WTC11 (cell line): ENCODE measurements at regions not wholly inside any gene's neighbourhood (a gene's known extent, or its start where the extent isn't known, plus 50 kb on each side); places are given as distances from the start of the nearest gene placed in this dataset.

Source experiments
- ATAC-seq: fragments of 200-7000 bp; cut with Tn5 transposase; 2 replicates; pipeline ENCODE4 v1.10.0; 2021; ENCODE audit warnings: mild to moderate bottlenecking, moderate library complexity
- CTCF ChIA-PET: fragments of 300-600 bp; sonication (Branson Sonifier 250); formaldehyde crosslinking; loops from one replicate; lab custom pipeline; 2021; ENCODE audit warnings: antibody characterized with exemption; lab: Charles Lee
- POLR2A ChIA-PET: fragments of 350-600 bp; sonication (Branson Sonifier 250); formaldehyde crosslinking; loops from one replicate; lab custom pipeline; 2021; ENCODE audit warnings: antibody characterized with exemption; lab: Charles Lee
- DNase-seq: peaks from one replicate; pipeline ENCODE4 v3.0.0; 2021; ENCODE audit warnings: low spot score
- H3K27ac Mint-ChIP-seq: 2 replicates; pipeline ENCODE4 v1.8.0; 2021; ENCODE audit warnings: mixed read lengths
- H3K27me3 Mint-ChIP-seq: 2 replicates; pipeline ENCODE4 v1.8.0; 2021; ENCODE audit warnings: low read depth, mild to moderate bottlenecking, moderate library complexity, mixed read lengths
- H3K36me3 Mint-ChIP-seq: 2 replicates; pipeline ENCODE4 v1.8.0; 2021; ENCODE audit warnings: mixed read lengths
- H3K4me1 Mint-ChIP-seq: 2 replicates; pipeline ENCODE4 v1.8.0; 2022; ENCODE audit warnings: mixed read lengths
- H3K4me3 Mint-ChIP-seq: 2 replicates; pipeline ENCODE4 v1.8.0; 2021; ENCODE audit warnings: mild to moderate bottlenecking, moderate library complexity, mixed read lengths
- H3K9me3 Mint-ChIP-seq: 2 replicates; pipeline ENCODE4 v1.8.0; 2021; ENCODE audit warnings: mixed read lengths
- AFF4 ChIP-seq: sonication (generic); formaldehyde crosslinking; IDR thresholded peaks from 2 replicates; pipeline ENCODE4 v1.8.1; 2023; ENCODE audit warnings: mild to moderate bottlenecking, missing genetic modification reagents, borderline replicate concordance
- ATF6 ChIP-seq: sonication (generic); formaldehyde crosslinking; IDR thresholded peaks from 2 replicates; pipeline ENCODE4 v1.8.1; 2023; ENCODE audit warnings: mild to moderate bottlenecking, missing genetic modification reagents
- CBFB ChIP-seq: sonication (generic); formaldehyde crosslinking; IDR thresholded peaks from 2 replicates; pipeline ENCODE4 v1.8.1; 2022; ENCODE audit warnings: mild to moderate bottlenecking, low read depth, missing genetic modification reagents
- CDX4 ChIP-seq: fragments of 250-450 bp; sonication (Bioruptor Pico); IDR thresholded peaks from 2 replicates; pipeline ENCODE4 v1.9.0; 2021; ENCODE audit warnings: moderate library complexity, mild to moderate bottlenecking, inconsistent platforms, borderline replicate concordance
- E2F4 ChIP-seq: sonication (generic); formaldehyde crosslinking; IDR thresholded peaks from 2 replicates; pipeline ENCODE4 v1.8.1; 2022; ENCODE audit warnings: low read depth, mild to moderate bottlenecking, moderate library complexity, missing genetic modification reagents, borderline replicate concordance
- E2F5 ChIP-seq: sonication (generic); formaldehyde crosslinking; IDR thresholded peaks from 2 replicates; pipeline ENCODE4 v1.8.1; 2022; ENCODE audit warnings: mild to moderate bottlenecking, moderate library complexity, missing genetic modification reagents
- ESRRA ChIP-seq: sonication (generic); formaldehyde crosslinking; IDR thresholded peaks from 2 replicates; pipeline ENCODE4 v1.8.1; 2022; ENCODE audit warnings: mild to moderate bottlenecking, missing genetic modification reagents, borderline replicate concordance
- FOXJ3 ChIP-seq: sonication (generic); formaldehyde crosslinking; IDR thresholded peaks from 2 replicates; pipeline ENCODE4 v1.9.0; 2021; ENCODE audit warnings: missing genetic modification reagents, mild to moderate bottlenecking, borderline replicate concordance
- GABPB1 ChIP-seq: sonication (generic); formaldehyde crosslinking; IDR thresholded peaks from 2 replicates; pipeline ENCODE4 v1.8.1; 2023; ENCODE audit warnings: mild to moderate bottlenecking, missing genetic modification reagents
- JUN ChIP-seq: sonication (generic); formaldehyde crosslinking; IDR thresholded peaks from 2 replicates; pipeline ENCODE4 v1.8.0; 2023; ENCODE audit warnings: mild to moderate bottlenecking, missing genetic modification reagents
- MLX ChIP-seq: sonication (generic); formaldehyde crosslinking; IDR thresholded peaks from 2 replicates; pipeline ENCODE4 v1.8.1; 2023; ENCODE audit warnings: mild to moderate bottlenecking, missing genetic modification reagents, moderate library complexity
- MXD4 ChIP-seq: fragments of 250-450 bp; sonication (Bioruptor Pico); IDR thresholded peaks from 2 replicates; pipeline ENCODE4 v1.8.0; 2021; ENCODE audit warnings: mild to moderate bottlenecking, moderate library complexity, borderline replicate concordance
- MYBL2 ChIP-seq: sonication (generic); formaldehyde crosslinking; IDR thresholded peaks from 2 replicates; pipeline ENCODE4 v1.8.1; 2023; ENCODE audit warnings: mild to moderate bottlenecking, moderate library complexity, missing genetic modification reagents
- NR1H2 ChIP-seq: sonication (generic); formaldehyde crosslinking; IDR thresholded peaks from 2 replicates; pipeline ENCODE4 v1.9.0; 2021; ENCODE audit warnings: mild to moderate bottlenecking, moderate library complexity, missing genetic modification reagents
- NR2C2 ChIP-seq: sonication (generic); formaldehyde crosslinking; IDR thresholded peaks from 2 replicates; pipeline ENCODE4 v1.8.0; 2022; ENCODE audit warnings: mild to moderate bottlenecking, missing genetic modification reagents
- PRRX2 ChIP-seq: fragments of 250-450 bp; sonication (Bioruptor Pico); IDR thresholded peaks from 2 replicates; pipeline ENCODE4 v1.8.0; 2021; ENCODE audit warnings: mild to moderate bottlenecking
- RELA ChIP-seq: sonication (generic); formaldehyde crosslinking; IDR thresholded peaks from 2 replicates; pipeline ENCODE4 v1.8.1; 2022; ENCODE audit warnings: missing genetic modification reagents, mild to moderate bottlenecking, borderline replicate concordance
- TP53 ChIP-seq: sonication (generic); formaldehyde crosslinking; IDR thresholded peaks from 2 replicates; pipeline ENCODE4 v1.8.1; 2023; ENCODE audit warnings: mild to moderate bottlenecking, missing genetic modification reagents
- ZMAT4 ChIP-seq: fragments of 250-450 bp; sonication (Bioruptor Pico); IDR thresholded peaks from 2 replicates; pipeline ENCODE4 v1.9.0; 2021; ENCODE audit warnings: mild to moderate bottlenecking
- ZNF219 ChIP-seq: sonication (generic); formaldehyde crosslinking; IDR thresholded peaks from 2 replicates; pipeline ENCODE4 v1.8.0; 2023; ENCODE audit warnings: missing genetic modification reagents, mild to moderate bottlenecking, borderline replicate concordance
- ZNF232 ChIP-seq: sonication (generic); formaldehyde crosslinking; IDR thresholded peaks from 2 replicates; pipeline ENCODE4 v1.8.0; 2022; ENCODE audit warnings: mild to moderate bottlenecking, missing genetic modification reagents
- ZNF317 ChIP-seq: sonication (generic); formaldehyde crosslinking; IDR thresholded peaks from 2 replicates; pipeline ENCODE4 v1.8.1; 2023; ENCODE audit warnings: low read depth, mild to moderate bottlenecking, moderate library complexity, missing genetic modification reagents, borderline replicate concordance
- ZNF396 ChIP-seq: fragments of 250-450 bp; sonication (Bioruptor Pico); IDR thresholded peaks from 2 replicates; pipeline ENCODE4 v1.8.0; 2021; ENCODE audit warnings: mild to moderate bottlenecking, moderate library complexity, borderline replicate concordance
- ZNF671 ChIP-seq: fragments of 250-450 bp; sonication (Bioruptor Pico); IDR thresholded peaks from 2 replicates; pipeline ENCODE4 v1.8.0; 2021; ENCODE audit warnings: mild to moderate bottlenecking

- POLR2A ChIA-PET = no interaction called here
- TF ChIP-seq FOXJ3 (CRISPR knock-in tag) = no peak
- TF ChIP-seq E2F5 = no peak
- no peak for TF ChIP-seq GABPB1 (CRISPR knock-in tag)
- TF ChIP-seq E2F4 (CRISPR knock-in tag) = no peak
- no peak for TF ChIP-seq MXD4 (CRISPR knock-in tag)
- no peak for TF ChIP-seq NR1H2
- no peak for TF ChIP-seq ATF6 (CRISPR knock-in tag)
- no peak for TF ChIP-seq ZNF232 (CRISPR knock-in tag)
- TF ChIP-seq ZNF671 (CRISPR knock-in tag) = no peak
- TF ChIP-seq CBFB (CRISPR knock-in tag) = no peak
- TF ChIP-seq JUN (CRISPR knock-in tag) = no peak
- TF ChIP-seq ZNF396 = no peak
- TF ChIP-seq, all 79 proteins: peak for 0
- no peaks in the 10 kb centered on the region for H3K36me3 Mint-ChIP-seq
- CTCF ChIA-PET = interaction anchor here (1.0 to 1.7 kb wide), 2 partner anchors 12 to 15 kb away, joined by 3 to 4 read pairs; no protein-coding TSS in a partner anchor
- H3K4me1 Mint-ChIP-seq = peaks cover 40% of the 10 kb centered on the region
- no peak overlapping the region for H3K27ac Mint-ChIP-seq
- DNase-seq (no peak), ATAC-seq (no peak)
- H3K27me3 Mint-ChIP-seq = no peaks in the 10 kb centered on the region
- H3K4me3 Mint-ChIP-seq = no peak overlapping the region
- 0 out of 2 replicates have a peak, but pooled peaks cover 11% of the 10 kb centered on the region for H3K9me3 Mint-ChIP-seq
These were observed 104.0 kb downstream of the SLC30A10 start for GRCh38 chr1:219824338-219824737.

- H3K27me3 Mint-ChIP-seq = no peaks in the 10 kb centered on the region
- POLR2A ChIA-PET = no interaction called here
- H3K9me3 Mint-ChIP-seq = 0 out of 2 replicates have a peak, but pooled peaks cover 12% of the 10 kb centered on the region
- TF ChIP-seq ATF6 (CRISPR knock-in tag) (no peak), ESRRA (CRISPR knock-in tag) (no peak), ZMAT4 (no peak), TP53 (CRISPR knock-in tag) (no peak), ZNF219 (no peak), PRRX2 (CRISPR knock-in tag) (no peak), RELA (CRISPR knock-in tag) (no peak), CDX4 (CRISPR knock-in tag) (no peak), AFF4 (no peak), ZNF317 (CRISPR knock-in tag) (no peak), MLX (CRISPR knock-in tag) (no peak), MYBL2 (CRISPR knock-in tag) (no peak), NR2C2 (CRISPR knock-in tag) (no peak)
- CTCF ChIA-PET = interaction anchor here (2.1 kb wide), 1 partner anchor 8 kb away, joined by 6 read pairs; no protein-coding TSS in a partner anchor
- H3K36me3 Mint-ChIP-seq = no peaks in the 10 kb centered on the region
- no peak overlapping the region for H3K27ac Mint-ChIP-seq
- ATAC-seq (no peak), DNase-seq (no peak)
- H3K4me1 Mint-ChIP-seq = peaks cover 29% of the 10 kb centered on the region
- H3K4me3 Mint-ChIP-seq = no peak overlapping the region
These were observed 107.8 kb downstream of the SLC30A10 start for GRCh38 chr1:219820551-219820950.
